ENCODE measurements at regions not wholly inside any gene's neighbourhood (a gene's known extent, or its start where the extent isn't known, plus 50 kb on each side); places are given as distances from the start of the nearest gene placed in this dataset.
"Not testable (repeated sequence)": the region's sequence is repeated elsewhere in the genome, so short reads cannot be mapped to it uniquely, and the experiment has no call there.

GRCh38 chrX:127702527-127702926 is 349.7 kb downstream of the ACTRT1 start:
- H4K91ac ChIP-seq (ENCODE audit: insufficient read depth, low read depth, low read length), result no peak overlapping the region
- no peak overlapping the region for H3K14ac ChIP-seq (replicated peaks; ENCODE audit: low read depth, low read length)
- POLR2A ChIA-PET (ENCODE audit: unreplicated experiment), result no interaction called here
- TF ChIP-seq MAZ (IDR thresholded peaks at IDR 0.05; ENCODE audit: borderline replicate concordance, low read depth, low read length) (no peak), MXI1 (IDR thresholded peaks at IDR 0.05; ENCODE audit: borderline replicate concordance, low read depth, low read length) (no peak), USF2 (IDR thresholded peaks at IDR 0.05; ENCODE audit: low read depth, low read length) (no peak), BHLHE40 (IDR thresholded peaks at IDR 0.05; ENCODE audit: low read depth, low read length) (no peak), FOS (IDR thresholded peaks at IDR 0.05; ENCODE audit: low read depth, low read length) (no peak), RAD21 (IDR thresholded peaks at IDR 0.05; ENCODE audit: low read length) (no peak), CEBPB (IDR thresholded peaks at IDR 0.05; ENCODE audit: low read depth, low read length) (no peak)
- no peaks in the 10 kb centered on the region for H3K4me1 ChIP-seq (ENCODE audit: control insufficient read depth, insufficient read depth, low read length)
- DNase-seq (no peak), ATAC-seq (ENCODE audit: low read depth) (no peak)
- no peak overlapping the region for H2AK9ac ChIP-seq (replicated peaks; ENCODE audit: low read depth, low read length, poor library complexity)
- no peaks in the 10 kb centered on the region for H3K9me1 ChIP-seq (ENCODE audit: insufficient read depth, low read length)
- H3K36me3 ChIP-seq (ENCODE audit: control insufficient read depth, insufficient read depth, low read length), result no peaks in the 10 kb centered on the region
- no peak overlapping the region for H3K4me2 ChIP-seq (ENCODE audit: low read depth, low read length)
- WGBS, 2 experiments (ENCODE audit: extremely low coverage in 2 of 2, insufficient read length in 1 of 2), result no CpG with 5 or more reads among the region's 2 CpGs
- H4K8ac ChIP-seq (ENCODE audit: low read depth in 2 of 2, low read length in 2 of 2), result no peak overlapping the region
- no peak overlapping the region for H3K4ac ChIP-seq (ENCODE audit: low read depth, low read length)
- H2BK20ac ChIP-seq (ENCODE audit: low read depth, low read length), result no peak overlapping the region
- no peak overlapping the region for H3K56ac ChIP-seq (ENCODE audit: extremely low read depth, insufficient read depth, low read length)
- no TSS peak for BruUV-seq (replicated peaks)
- H4K20me1 ChIP-seq (ENCODE audit: insufficient read depth, low read length), result no peaks in the 10 kb centered on the region
- no peak overlapping the region for H3K9ac ChIP-seq (ENCODE audit: low read depth, low read length)
- no peak overlapping the region for H2AFZ ChIP-seq (replicated peaks; ENCODE audit: low read length, poor library complexity)
- CTCF ChIA-PET, result no interaction called here
- dilution Hi-C loops (cut with HindIII; ENCODE audit: low sequenced_read_pairs, unreplicated experiment) (no loop called here), in situ Hi-C loops (cut with MboI; ENCODE audit: low sequenced_read_pairs) (no loop called here), intact Hi-C loops (cut with micrococcal nuclease) (no loop called here)
- H3K4me3 ChIP-seq (ENCODE audit: insufficient read depth, low read depth, low read length), result no peak overlapping the region
- H3K27me3 ChIP-seq (ENCODE audit: control insufficient read depth, insufficient read depth, low read length), result no peaks in the 10 kb centered on the region
- H2BK15ac ChIP-seq (ENCODE audit: low read depth, low read length), result no peak overlapping the region
- H2BK120ac ChIP-seq (ENCODE audit: low read depth, low read length), result no peak overlapping the region
- no peak overlapping the region for H3K27ac ChIP-seq (ENCODE audit: insufficient read depth, low read length)
- H3K9me3 ChIP-seq (ENCODE audit: control insufficient read depth, insufficient read depth, low read length), result no peaks in the 10 kb centered on the region; the same call in 1 of the 2 replicates
- no peaks in the 10 kb centered on the region for H3K79me1 ChIP-seq (ENCODE audit: low read depth in 1 of 2, low read length in 2 of 2)
- no peak overlapping the region for H3K18ac ChIP-seq (ENCODE audit: low read depth, low read length)
- no peak overlapping the region for H4K5ac ChIP-seq (ENCODE audit: low read depth, low read length)
- no peak overlapping the region for H3K23ac ChIP-seq (ENCODE audit: low read depth, low read length)
- no peak overlapping the region for H2AK5ac ChIP-seq (ENCODE audit: low read depth, low read length)
- H2BK5ac ChIP-seq (ENCODE audit: low read depth, low read length, poor library complexity, severe bottlenecking), result no peak overlapping the region

- H3K9ac ChIP-seq (ENCODE audit: low read depth, low read length); H3K4ac ChIP-seq (ENCODE audit: low read depth, low read length); H3K4me1 ChIP-seq (ENCODE audit: control insufficient read depth, insufficient read depth, low read length); CTCF ChIA-PET; H3K9me3 ChIP-seq (ENCODE audit: control insufficient read depth, insufficient read depth, low read length); H3K27ac ChIP-seq (ENCODE audit: insufficient read depth, low read length); H3K23ac ChIP-seq (ENCODE audit: low read depth, low read length); DNase-seq; H4K8ac ChIP-seq (ENCODE audit: low read depth in 2 of 2, low read length in 2 of 2); H4K91ac ChIP-seq (ENCODE audit: insufficient read depth, low read depth, low read length); H2BK15ac ChIP-seq (ENCODE audit: low read depth, low read length); in situ Hi-C loops (cut with MboI; ENCODE audit: low sequenced_read_pairs); H2AFZ ChIP-seq (replicated peaks; ENCODE audit: low read length, poor library complexity); H3K14ac ChIP-seq (replicated peaks; ENCODE audit: low read depth, low read length); H3K18ac ChIP-seq (ENCODE audit: low read depth, low read length); H3K4me2 ChIP-seq (ENCODE audit: low read depth, low read length); H2AK5ac ChIP-seq (ENCODE audit: low read depth, low read length); H3K79me1 ChIP-seq (ENCODE audit: low read depth in 1 of 2, low read length in 2 of 2); H4K20me1 ChIP-seq (ENCODE audit: insufficient read depth, low read length); H2BK20ac ChIP-seq (ENCODE audit: low read depth, low read length); intact Hi-C loops (cut with micrococcal nuclease); H2BK120ac ChIP-seq (ENCODE audit: low read depth, low read length); H3K9me1 ChIP-seq (ENCODE audit: insufficient read depth, low read length); H3K36me3 ChIP-seq (ENCODE audit: control insufficient read depth, insufficient read depth, low read length); H3K4me3 ChIP-seq (ENCODE audit: insufficient read depth, low read depth, low read length); H2AK9ac ChIP-seq (replicated peaks; ENCODE audit: low read depth, low read length, poor library complexity); BruUV-seq (replicated peaks); H3K27me3 ChIP-seq (ENCODE audit: control insufficient read depth, insufficient read depth, low read length); H2BK5ac ChIP-seq (ENCODE audit: low read depth, low read length, poor library complexity, severe bottlenecking); H3K56ac ChIP-seq (ENCODE audit: extremely low read depth, insufficient read depth, low read length); POLR2A ChIA-PET (ENCODE audit: unreplicated experiment); H4K5ac ChIP-seq (ENCODE audit: low read depth, low read length); dilution Hi-C loops (cut with HindIII; ENCODE audit: low sequenced_read_pairs, unreplicated experiment); ATAC-seq (ENCODE audit: low read depth): not testable (repeated sequence)
- no CpG with 5 or more reads among the region's 32 CpGs for WGBS, 2 experiments (ENCODE audit: extremely low coverage in 2 of 2, insufficient read length in 1 of 2)
These were observed 389.3 kb downstream of the ACTRT1 start for GRCh38 chrX:127662942-127663341.

All from IMR-90 (cell line).